K562 (cell line): ENCODE measurements at regions not wholly inside any gene's neighbourhood (a gene's known extent, or its start where the extent isn't known, plus 50 kb on each side); places are given as distances from the start of the nearest gene placed in this dataset.

Experiments used
- ATAC-seq: fragments of 200-7000 bp; cut with Tn5 transposase; 3 replicates; pipeline ENCODE4 v1.9.1; 2020; ENCODE audit warnings: moderate library complexity
- BruUV-seq: library from RNA; stranded (reverse); fragments of 400-500 nt; replicated peaks from 2 replicates; lab custom pipeline; 2021; lab: Mats Ljungman, UMichigan
- CTCF ChIA-PET: fragments of 300-600 bp; formaldehyde crosslinking; extraction: SDS; loops from one replicate; lab custom pipeline; 2021; ENCODE audit warnings: low intra/inter-chr PET ratio; lab: Yijun Ruan, JAX
- POLR2A ChIA-PET: fragments of 300-600, 350-650 bp; sonication (Branson Sonifier 250); formaldehyde crosslinking; extraction: SDS; loops from one replicate; lab custom pipeline; 2021; ENCODE audit warnings: antibody characterized with exemption, inconsistent platforms; lab: Yijun Ruan, JAX
- DNase-seq, 4 experiments: peaks; one replicate each; pipeline versions ENCODE4 v3.0.0 to v3.0.0-alpha.2; 2011 to 2018; ENCODE audit warnings: low spot score in 3 of 4, mixed read lengths in 3 of 4; ENCODE audit errors: extremely low read depth in 1 of 4
- FAIRE-seq: peaks from 2 replicates; lab custom pipeline; 2011; peaks lifted over from hg19 to GRCh38; lab: Jason Lieb, UNC
- H2AFZ ChIP-seq: 2 replicates; pipeline ENCODE4 v1.6.0; 2011; ENCODE audit warnings: low read depth, low read length, control low read depth, inconsistent platforms
- H3K27ac ChIP-seq: fragments of 200-600 bp; 3 replicates; pipeline ENCODE4 v1.8.0; 2011; ENCODE audit warnings: low read depth, mild to moderate bottlenecking, control low read depth, inconsistent platforms, low read length, moderate library complexity, mixed read lengths; ENCODE audit errors: extremely low read depth
- H3K27me3 ChIP-seq, 2 experiments: fragments of 300-600 bp in 1 of 2; 2 replicates in 1 of 2; 3 replicates in 1 of 2; pipeline versions ENCODE4 v1.6.0 to v1.8.0; 2011; ENCODE audit warnings: inconsistent platforms in 2 of 2, low read length in 2 of 2, mild to moderate bottlenecking in 1 of 2, mixed read lengths in 1 of 2, moderate library complexity in 1 of 2; ENCODE audit not compliant: control insufficient read depth in 2 of 2, insufficient read depth in 2 of 2
- H3K36me3 ChIP-seq: fragments of 300-600 bp; 3 replicates; pipeline ENCODE4 v1.8.0; 2011; ENCODE audit warnings: mild to moderate bottlenecking, low read length, inconsistent platforms; ENCODE audit not compliant: control insufficient read depth, insufficient read depth
- H3K4me1 ChIP-seq, 2 experiments: fragments of 200-600 bp in 1 of 2; replicated peaks in 1 of 2; 2 replicates in 1 of 2; 3 replicates in 1 of 2; pipeline versions ENCODE4 v1.5.1 to v1.8.0; 2011; ENCODE audit warnings: inconsistent platforms in 2 of 2, low read length in 2 of 2, mild to moderate bottlenecking in 1 of 2, mixed read lengths in 1 of 2, moderate library complexity in 1 of 2; ENCODE audit not compliant: control insufficient read depth in 2 of 2, insufficient read depth in 2 of 2
- H3K4me2 ChIP-seq: 2 replicates; pipeline ENCODE4 v1.6.1; 2011; ENCODE audit warnings: low read length, control low read depth, inconsistent platforms, mixed read lengths; ENCODE audit not compliant: insufficient read depth
- H3K4me3 ChIP-seq: fragments of 200-600 bp; sonication (generic), shearing (Covaris generic); 2 replicates; pipeline ENCODE4 v1.5.1; 2016; ENCODE audit warnings: control low read depth, inconsistent platforms
- H3K79me2 ChIP-seq: fragments of 200-600 bp; 3 replicates; pipeline ENCODE4 v1.8.0; 2011; ENCODE audit warnings: low read length, inconsistent platforms; ENCODE audit not compliant: control insufficient read depth, insufficient read depth
- H3K9ac ChIP-seq, 2 experiments: 2 replicates each; pipeline versions ENCODE4 v1.6.0 to v1.6.1; 2011; ENCODE audit warnings: low read depth in 2 of 2, low read length in 2 of 2, control low read depth in 1 of 2, inconsistent platforms in 1 of 2, mild to moderate bottlenecking in 1 of 2, mixed read lengths in 1 of 2; ENCODE audit not compliant: insufficient read depth in 1 of 2
- H3K9me1 ChIP-seq: one replicate; pipeline ENCODE4 v1.6.0; 2011; ENCODE audit warnings: inconsistent platforms, mild to moderate bottlenecking, low read length, moderate library complexity; ENCODE audit not compliant: control insufficient read depth, insufficient read depth
- H3K9me3 ChIP-seq: replicated peaks from 2 replicates; pipeline ENCODE4 v1.5.1; 2011; ENCODE audit warnings: low read depth, low read length, inconsistent platforms; ENCODE audit not compliant: control insufficient read depth, insufficient read depth
- H4K20me1 ChIP-seq: replicated peaks from 2 replicates; pipeline ENCODE4 v1.6.1; 2011; ENCODE audit warnings: low read length, inconsistent platforms, mixed read lengths; ENCODE audit not compliant: control insufficient read depth, insufficient read depth
- E2F1 ChIP-seq: sonication (generic); formaldehyde crosslinking; IDR thresholded peaks from 2 replicates; pipeline ENCODE4 v1.8.1; 2023; ENCODE audit warnings: mild to moderate bottlenecking, missing genetic modification reagents, moderate library complexity
- HNRNPLL ChIP-seq: fragments of 200-400 bp; formaldehyde crosslinking; IDR thresholded peaks from 2 replicates; pipeline ENCODE4 v1.6.1; 2017; ENCODE audit warnings: low read length, low read depth, mild to moderate bottlenecking; ENCODE audit not compliant: poor library complexity, severe bottlenecking
- MXI1 ChIP-seq: IDR thresholded peaks from 2 replicates; pipeline ENCODE4 v1.6.1; 2011; ENCODE audit warnings: low read depth, mild to moderate bottlenecking, improper control_type of control experiment, low read length
- RAD51 ChIP-seq: fragments of 450-650 bp; IDR thresholded peaks from 2 replicates; pipeline ENCODE4 v1.7.1; 2016; ENCODE audit warnings: low read depth, mild to moderate bottlenecking, borderline replicate concordance
- RFX1 ChIP-seq: fragments of 450-650 bp; IDR thresholded peaks from 2 replicates; pipeline ENCODE4 v1.6.1; 2016; ENCODE audit warnings: mild to moderate bottlenecking, moderate library complexity
- SNIP1 ChIP-seq: fragments of 450-650 bp; IDR thresholded peaks from 2 replicates; pipeline ENCODE4 v1.7.1; 2017; ENCODE audit warnings: low read depth, mild to moderate bottlenecking
- USF2 ChIP-seq: sonication (generic); formaldehyde crosslinking; IDR thresholded peaks from 2 replicates; pipeline ENCODE4 v1.5.0; 2020; ENCODE audit warnings: missing genetic modification reagents
- ZKSCAN1 ChIP-seq: fragments of 150-350 bp; IDR thresholded peaks from 2 replicates; pipeline ENCODE4 v1.6.1; 2016; ENCODE audit warnings: low read depth, low read length
- ZNF780A ChIP-seq: fragments of 250-450 bp; sonication (Bioruptor Pico); IDR thresholded peaks from 2 replicates; pipeline ENCODE4 v1.5.0; 2021; ENCODE audit warnings: mild to moderate bottlenecking
- WGBS: fragments of 100-300 bp; shearing (Covaris generic); methylation state at CpG from one replicate; pipeline ENCODE4 v1.1.6; 2016; ENCODE audit warnings: low coverage, mixed read lengths; ENCODE audit not compliant: insufficient coverage; ENCODE audit errors: missing lambda C conversion rate; 5-methylcytosine and 5-hydroxymethylcytosine counted together
- in situ Hi-C: fragments of 300-500 bp; cut with MboI; formaldehyde crosslinking; loops from 4 replicates; pipeline ENCODE4 v1.15.0; 2018; ENCODE audit warnings: inconsistent platforms, mixed read lengths
- intact Hi-C: fragments of 100-400 bp; cut with micrococcal nuclease; formaldehyde crosslinking; loops from 2 replicates; pipeline ENCODE4 v1.14.2; 2022

GRCh38 chr5:2651116-2651515 lies 100.4 kb downstream of the IRX2 start:
- in situ Hi-C loops (no loop called here), intact Hi-C loops (no loop called here)
- H3K9ac ChIP-seq, result no peak overlapping the region
- no peak overlapping the region for H3K4me2 ChIP-seq
- TF ChIP-seq ZKSCAN1 (no peak), SNIP1 (no peak), ZNF780A (CRISPR knock-in tag) (no peak), E2F1 (CRISPR knock-in tag) (no peak), RAD51 (no peak), HNRNPLL (no peak), USF2 (CRISPR knock-in tag) (no peak), RFX1 (no peak), MXI1 (no peak)
- BruUV-seq, result no TSS peak
- no peaks in the 10 kb centered on the region for H3K9me3 ChIP-seq
- ChIA-PET CTCF (no interaction called here), POLR2A (no interaction called here)
- FAIRE-seq (no peak), ATAC-seq (no peak), DNase-seq (no peak)
- no peak overlapping the region for H2AFZ ChIP-seq
- 0% methylated on average over 4 of the region's 4 CpGs for WGBS
- H3K27ac ChIP-seq, result no peak overlapping the region
- no peaks in the 10 kb centered on the region for H3K79me2 ChIP-seq
- H3K9me1 ChIP-seq, result no peaks in the 10 kb centered on the region
- H3K4me3 ChIP-seq, result no peak overlapping the region
- peaks cover 0 to 4% of the 10 kb centered on the region in 2 experiments; a peak in 2 of 5 replicates for H3K27me3 ChIP-seq
- no peaks in the 10 kb centered on the region for H4K20me1 ChIP-seq
- H3K36me3 ChIP-seq, result no peaks in the 10 kb centered on the region
- no peaks in the 10 kb centered on the region for H3K4me1 ChIP-seq
